ENCODE measurements at regions not wholly inside any gene's neighbourhood (a gene's known extent, or its start where the extent isn't known, plus 50 kb on each side); places are given as distances from the start of the nearest gene placed in this dataset.

GRCh38 chr17:34416116-34416515 is 53.1 kb upstream of the CCL1 start:
- H3K4me3 Mint-ChIP-seq, result no peak overlapping the region
- no peak for DNase-seq
- peaks cover 8% of the 10 kb centered on the region for H3K4me1 Mint-ChIP-seq
- no peaks in the 10 kb centered on the region for H3K9me3 Mint-ChIP-seq
- H3K36me3 Mint-ChIP-seq (ENCODE audit: low read depth), result no peaks in the 10 kb centered on the region
- peaks cover 21% of the 10 kb centered on the region for H3K27me3 Mint-ChIP-seq
- ATAC-seq, result no peak
- no peak overlapping the region for H3K27ac Mint-ChIP-seq

- H3K27me3 Mint-ChIP-seq, result peaks cover 12% of the 10 kb centered on the region
- ATAC-seq, result no peak
- H3K4me1 Mint-ChIP-seq, result peaks cover 8% of the 10 kb centered on the region
- H3K36me3 Mint-ChIP-seq (ENCODE audit: low read depth), result no peaks in the 10 kb centered on the region
- no peak for DNase-seq
- H3K9me3 Mint-ChIP-seq, result no peaks in the 10 kb centered on the region
- no peak overlapping the region for H3K27ac Mint-ChIP-seq
- H3K4me3 Mint-ChIP-seq, result no peak overlapping the region
Measured at GRCh38 chr17:34414339-34414738, 51.3 kb upstream of the CCL1 start.

- no peaks in the 10 kb centered on the region for H3K9me3 Mint-ChIP-seq
- ATAC-seq, result no peak
- peaks cover 18% of the 10 kb centered on the region for H3K27me3 Mint-ChIP-seq
- H3K4me3 Mint-ChIP-seq, result no peak overlapping the region
- no peak for DNase-seq
- H3K27ac Mint-ChIP-seq, result no peak overlapping the region
- peaks cover 8% of the 10 kb centered on the region for H3K4me1 Mint-ChIP-seq
- H3K36me3 Mint-ChIP-seq (ENCODE audit: low read depth), result no peaks in the 10 kb centered on the region
Measured at GRCh38 chr17:34413443-34414119, 50.5 kb upstream of the CCL1 start.

GRCh38 chr17:34412965-34413441 is 50.0 kb upstream of the CCL1 start:
- Mint-ChIP-seq H3K9me3 (no peaks in the 10 kb centered on the region), H3K27ac (no peak overlapping the region), H3K4me3 (no peak overlapping the region), H3K27me3 (peaks cover 22% of the 10 kb centered on the region), H3K36me3 (ENCODE audit: low read depth) (no peaks in the 10 kb centered on the region), H3K4me1 (peaks cover 8% of the 10 kb centered on the region)
- ATAC-seq, result no peak
- DNase-seq, result no peak

All from activated naive CD8-positive, alpha-beta T cell treated with anti-CD3 and anti-CD28 coated beads, Interleukin-2, amount 50 U/mL, for 24 hours (primary cell).